ENCODE measurements at regions not wholly inside any gene's neighbourhood (a gene's known extent, or its start where the extent isn't known, plus 50 kb on each side); places are given as distances from the start of the nearest gene placed in this dataset.

DNA sequence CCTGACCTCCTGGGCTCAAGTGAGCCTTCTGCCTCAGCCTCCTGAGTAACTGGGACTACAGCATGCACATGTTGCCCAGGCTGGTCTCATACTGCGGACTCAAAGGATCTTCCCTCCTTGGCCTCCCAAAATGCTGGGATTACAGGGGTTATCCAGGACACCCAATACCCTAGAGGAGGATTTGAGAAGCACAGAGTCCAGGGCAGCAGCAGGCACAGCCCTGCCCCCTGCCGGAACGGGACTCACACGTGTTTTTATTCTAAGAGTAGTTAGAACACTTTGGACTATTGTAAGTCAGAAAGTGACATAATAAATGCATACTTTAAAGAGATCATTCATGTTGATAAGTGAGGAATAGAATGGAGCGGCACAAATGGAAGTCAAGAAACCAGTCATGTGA lies 80.2 kb downstream of the C6orf118 start:
- DNase-seq = no peak

GRCh38 chr6:165227644-165228329 lies 81.6 kb downstream of the C6orf118 start:
- DNase-seq = no peak

GRCh38 chr6:165223736-165224135 lies 85.7 kb downstream of the C6orf118 start:
- DNase-seq = no peak

DNA sequence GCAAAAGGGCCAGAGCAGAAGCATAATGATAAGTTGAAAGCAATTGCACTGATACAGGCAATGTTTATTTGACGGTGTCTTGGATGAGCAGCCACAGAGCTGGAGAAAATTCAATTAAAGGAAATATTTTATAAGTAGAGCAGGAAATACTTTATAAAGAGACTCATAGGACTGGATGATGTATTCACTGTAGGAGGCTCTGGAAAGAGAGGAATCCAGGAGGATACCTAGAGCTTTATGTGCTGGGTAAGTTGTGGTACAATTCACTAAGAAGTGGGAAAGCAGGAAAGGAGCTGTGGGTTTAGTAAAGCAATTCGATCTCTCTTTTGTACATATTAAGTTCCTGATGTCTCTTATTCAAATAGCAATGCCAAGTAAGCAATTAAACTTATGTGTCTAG lies 86.3 kb downstream of the C6orf118 start:
- DNase-seq = no peak

DNA sequence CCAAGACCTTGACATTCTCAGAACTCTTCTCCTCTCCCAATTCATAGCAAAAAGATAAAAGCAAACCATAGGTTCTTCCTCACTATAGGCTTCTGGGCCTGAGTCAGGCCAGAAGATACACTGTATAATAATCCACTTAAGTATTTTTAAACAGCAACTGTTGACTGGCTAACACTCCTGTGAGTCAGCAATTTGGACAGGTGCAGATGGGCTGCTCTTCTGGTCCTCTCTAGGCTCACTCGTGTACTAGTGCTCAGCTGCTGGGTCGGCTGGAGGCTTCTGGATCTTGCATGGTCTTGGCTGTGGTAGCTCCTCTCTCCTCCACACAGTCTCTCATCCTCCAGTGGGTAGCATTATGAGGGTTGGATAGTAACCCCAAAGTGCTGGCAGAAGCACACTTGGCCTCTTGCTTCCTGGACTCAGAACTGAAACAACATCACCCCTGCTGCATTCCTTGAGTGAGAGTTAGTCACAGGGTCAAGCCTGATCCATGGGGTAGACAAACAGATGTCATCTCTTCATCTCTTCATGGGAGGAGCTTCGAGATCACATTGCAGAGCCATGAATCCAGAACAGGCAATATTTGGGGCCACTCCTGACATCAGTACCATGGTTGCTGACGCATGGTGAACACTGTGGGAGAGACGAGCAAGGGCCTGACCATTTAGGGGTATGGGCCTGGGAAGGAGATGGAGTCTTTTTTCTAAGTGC lies 86.9 kb downstream of the C6orf118 start:
- DNase-seq = no peak

DNA sequence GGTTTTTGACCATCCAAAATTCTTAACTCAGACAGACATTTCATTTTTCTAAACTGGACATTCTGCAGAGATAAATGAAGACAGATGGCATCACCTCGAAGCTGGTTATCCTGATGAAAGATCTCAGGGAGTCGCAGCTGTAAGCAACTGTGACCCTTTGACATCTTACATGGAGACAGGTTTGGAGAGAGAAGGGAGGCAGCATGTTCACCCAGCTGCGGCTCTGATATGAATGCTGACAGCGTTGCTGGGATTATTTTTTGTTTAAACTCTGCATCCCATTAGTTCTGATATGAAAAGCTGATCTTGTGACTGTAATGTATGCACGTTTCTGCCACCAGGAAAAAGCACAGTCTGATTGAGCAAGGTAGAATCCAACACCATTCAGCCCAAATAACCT lies 89.4 kb downstream of the C6orf118 start:
- no peak for DNase-seq

GRCh38 chr6:165219629-165220028 lies 89.8 kb downstream of the C6orf118 start:
- DNase-seq = no peak

DNA sequence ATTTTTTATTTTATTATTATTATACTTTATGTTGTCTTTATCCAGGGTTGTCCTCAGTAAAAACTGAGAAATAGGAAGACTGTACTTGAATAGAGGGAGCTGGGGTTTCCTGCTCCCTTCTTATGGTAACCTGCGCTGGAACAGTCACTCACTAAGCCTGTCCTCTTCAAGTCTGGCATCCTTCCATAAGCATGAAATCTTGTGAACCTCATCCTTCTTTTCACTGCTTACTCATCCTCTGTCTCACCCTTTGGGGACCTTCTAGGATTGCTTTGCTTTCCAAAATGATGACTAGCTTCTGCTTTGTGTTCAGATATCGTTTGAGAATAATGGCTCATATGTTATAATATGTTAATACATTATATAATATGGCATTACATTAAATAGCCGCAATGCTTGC lies 90.6 kb downstream of the C6orf118 start:
- DNase-seq = no peak

DNA sequence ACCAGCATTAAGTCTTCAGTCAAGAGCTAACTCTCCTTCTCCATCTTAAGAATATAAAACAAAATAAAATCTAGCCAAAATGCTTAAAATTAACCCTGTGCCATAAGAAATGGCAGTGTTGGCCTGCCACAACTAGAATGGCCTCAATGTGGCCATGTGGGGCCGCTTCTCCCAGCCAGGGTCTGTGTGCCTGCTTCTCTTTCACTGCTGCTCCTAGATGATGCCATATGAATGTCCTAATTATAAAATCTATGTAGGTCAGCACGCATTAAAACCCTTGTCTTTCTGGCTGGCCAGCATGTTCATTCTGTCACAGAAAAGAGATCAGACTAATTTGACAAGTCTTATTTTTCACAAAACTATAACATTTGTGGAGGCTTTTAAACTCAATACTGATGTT lies 102.6 kb downstream of the C6orf118 start:
- DNase-seq = no peak

DNA sequence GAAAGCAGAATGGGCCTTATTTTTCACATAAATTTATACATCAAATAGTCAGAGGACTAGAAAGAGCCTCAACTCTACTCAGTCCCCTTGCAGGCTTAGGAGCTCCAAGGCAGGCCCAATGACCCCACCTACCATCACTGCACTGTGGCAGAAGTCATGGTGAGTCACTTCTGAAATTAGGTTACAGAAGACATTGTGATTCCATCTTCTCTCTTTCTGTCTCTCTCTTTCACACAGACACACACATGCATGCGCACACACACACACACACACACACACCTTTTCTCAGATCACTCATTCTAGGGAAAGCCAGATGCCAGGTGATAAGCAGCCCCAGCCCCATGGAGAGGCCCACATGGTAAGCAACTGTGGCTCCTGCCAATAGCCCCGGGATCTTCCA lies 103.8 kb downstream of the C6orf118 start:
- no peak for DNase-seq

DNA sequence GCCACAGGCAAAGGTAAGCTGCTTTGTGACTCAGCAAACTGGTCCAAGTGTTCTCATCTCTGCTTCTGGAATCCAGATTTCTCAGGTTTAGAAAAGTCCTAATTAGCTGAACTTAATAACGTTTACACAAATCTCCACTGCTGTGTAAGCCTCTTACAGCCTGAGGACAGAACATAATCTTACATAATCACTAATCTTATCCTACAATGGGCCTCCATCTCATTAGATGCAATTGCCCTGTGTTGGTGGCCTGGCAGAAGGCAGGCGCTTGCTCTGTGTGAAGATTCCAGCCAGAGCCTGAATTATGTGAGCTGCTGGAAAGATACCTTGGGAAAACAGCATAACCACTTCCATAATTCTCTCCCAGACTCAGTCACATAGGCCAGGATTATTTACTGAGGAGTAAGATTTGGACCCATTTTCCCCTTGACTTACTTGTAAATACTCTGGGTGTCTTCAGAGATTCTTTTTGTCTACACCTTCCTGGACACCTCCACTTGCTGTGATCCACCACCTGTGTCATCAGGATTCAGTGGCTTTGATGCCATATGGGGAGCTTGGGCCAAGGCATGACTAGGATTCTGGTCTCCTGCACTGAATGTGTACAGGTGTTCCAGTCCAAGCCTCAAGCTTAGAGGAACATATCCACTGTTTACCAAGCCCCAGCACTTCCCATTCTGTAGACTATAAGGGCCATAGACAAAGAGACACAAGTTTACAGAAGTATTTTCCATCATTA lies 104.4 kb downstream of the C6orf118 start:
- DNase-seq = no peak

GRCh38 chr6:165200178-165200577 lies 109.2 kb downstream of the C6orf118 start:
- DNase-seq = no peak

GRCh38 chr6:165191461-165191860 lies 117.9 kb downstream of the C6orf118 start:
- no peak for DNase-seq

DNA sequence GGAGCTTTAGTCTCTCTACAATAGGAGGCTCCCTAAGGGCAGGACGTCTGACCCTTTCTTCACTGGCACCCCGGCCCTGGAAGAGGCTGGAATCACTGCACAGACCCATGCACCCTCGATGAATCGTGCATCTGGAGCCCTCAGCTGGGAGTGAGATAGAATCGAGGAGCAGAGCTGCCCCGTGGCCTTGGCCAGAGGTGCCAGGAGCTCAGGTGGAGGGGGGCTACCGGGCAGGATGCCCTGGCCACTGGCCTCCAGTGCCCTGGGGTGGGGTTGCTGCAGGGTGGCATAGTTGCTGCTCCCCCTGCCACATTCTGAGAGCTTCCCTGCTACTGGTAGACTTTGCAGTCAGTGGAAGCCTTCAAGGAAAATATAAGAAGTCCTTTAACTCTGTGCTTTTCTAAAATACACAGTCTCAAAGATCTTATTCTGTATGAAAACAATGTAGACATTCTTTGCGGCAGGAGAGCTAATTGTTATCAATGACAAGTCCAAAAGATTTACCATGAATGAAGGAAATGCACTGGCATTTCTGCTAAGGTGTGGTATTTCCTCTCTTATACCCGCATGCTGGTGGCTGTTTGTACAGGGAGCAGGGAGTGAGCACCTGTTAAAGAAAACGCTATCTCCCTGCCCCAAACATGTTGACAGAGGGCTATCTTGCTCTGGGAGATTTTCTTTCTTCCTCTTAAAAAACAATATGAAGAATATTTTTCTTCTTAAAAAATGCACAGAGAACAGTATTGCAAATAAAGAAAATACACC lies 122.8 kb downstream of the C6orf118 start:
- DNase-seq = no peak

DNA sequence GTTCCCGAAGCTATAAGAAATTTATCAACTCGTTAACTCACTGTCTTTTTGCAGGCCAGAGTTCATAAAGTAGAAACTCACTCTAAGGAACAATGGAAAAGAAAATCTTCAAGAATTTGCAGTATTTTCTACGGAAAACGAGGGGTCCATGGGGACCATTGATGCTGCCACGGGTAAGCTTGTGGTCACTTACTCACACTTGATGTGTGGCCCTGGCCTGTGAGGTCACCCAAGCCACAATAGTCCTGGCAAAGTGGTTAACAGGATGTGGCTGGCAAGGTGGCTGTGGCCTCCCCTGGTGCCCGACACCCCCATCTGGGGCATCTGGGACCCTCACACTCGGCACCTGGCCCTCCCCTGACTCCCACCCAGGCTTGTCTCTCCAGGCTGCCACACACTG lies 123.4 kb downstream of the C6orf118 start:
- DNase-seq = no peak

DNA sequence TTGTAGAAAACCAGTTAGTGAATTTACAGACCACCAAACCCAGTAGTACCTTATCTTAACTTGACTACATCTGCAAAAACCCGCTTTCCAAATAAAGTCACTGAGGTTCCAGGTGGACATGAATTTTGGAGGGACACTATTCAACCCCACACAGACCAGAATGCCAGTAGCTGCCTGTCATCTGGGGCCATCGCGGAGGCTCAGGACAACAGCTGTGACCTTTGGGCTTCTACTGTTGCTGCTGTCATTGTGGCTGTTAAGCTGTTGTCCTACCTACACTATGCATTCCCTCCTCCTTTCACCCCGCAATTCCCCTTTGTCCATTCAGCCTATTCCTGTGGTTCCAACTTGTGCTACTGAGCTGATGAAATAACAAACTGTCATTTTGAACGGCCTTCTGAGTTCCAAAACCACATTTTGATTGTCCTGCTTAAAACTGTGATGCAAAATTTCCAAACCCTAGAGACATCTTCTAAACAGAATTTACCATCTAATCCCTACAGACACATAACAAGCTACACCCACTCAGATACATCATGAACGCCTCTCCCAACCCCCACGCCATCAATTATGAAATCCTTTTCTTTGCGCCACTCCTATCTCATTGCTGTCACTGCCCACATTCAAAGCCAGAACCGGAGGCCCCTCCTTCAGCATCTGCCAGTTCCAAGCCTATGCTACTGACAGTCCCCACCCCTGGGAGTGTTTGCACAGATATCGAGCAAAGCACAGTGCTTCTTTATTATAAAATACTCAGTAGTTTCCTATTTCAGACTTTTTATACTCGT lies 125.0 kb downstream of the C6orf118 start:
- DNase-seq = no peak

DNA sequence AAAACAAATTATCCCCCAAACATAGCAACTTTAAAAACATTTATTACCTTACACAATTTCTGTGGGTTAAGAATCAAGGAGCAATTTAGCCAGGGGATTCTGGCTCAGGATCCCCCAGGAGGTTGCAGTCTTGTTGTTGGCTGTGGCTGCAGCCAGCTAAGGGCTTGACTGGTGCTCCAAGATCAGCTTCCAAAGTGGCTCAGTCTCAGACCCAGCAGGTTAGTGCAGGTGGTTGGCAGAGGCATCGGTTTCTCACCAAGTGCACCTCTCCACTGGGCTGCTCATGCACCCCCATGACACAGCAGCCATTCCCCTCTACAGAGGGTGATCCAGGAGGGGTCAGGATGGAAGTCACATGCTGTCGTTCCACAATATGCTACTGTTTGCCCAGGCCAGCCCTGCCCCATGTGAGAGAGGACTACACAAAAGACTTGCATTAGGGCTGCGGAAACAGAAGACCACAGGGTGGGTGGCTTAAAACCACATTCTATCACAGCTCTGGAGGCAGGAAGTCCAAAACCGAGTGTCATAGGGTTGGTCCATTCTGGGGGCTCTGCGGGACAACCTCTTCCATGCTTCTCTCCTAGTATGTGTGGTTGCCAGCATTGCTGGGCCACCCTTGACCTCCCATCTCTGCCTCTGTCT lies 125.8 kb downstream of the C6orf118 start:
- no peak for DNase-seq

- DNase-seq = no peak
Observed at GRCh38 chr6:165183071-165183470, 126.3 kb downstream of the C6orf118 start.

GRCh38 chr6:165181951-165182414 lies 127.4 kb downstream of the C6orf118 start:
- no peak for DNase-seq

DNA sequence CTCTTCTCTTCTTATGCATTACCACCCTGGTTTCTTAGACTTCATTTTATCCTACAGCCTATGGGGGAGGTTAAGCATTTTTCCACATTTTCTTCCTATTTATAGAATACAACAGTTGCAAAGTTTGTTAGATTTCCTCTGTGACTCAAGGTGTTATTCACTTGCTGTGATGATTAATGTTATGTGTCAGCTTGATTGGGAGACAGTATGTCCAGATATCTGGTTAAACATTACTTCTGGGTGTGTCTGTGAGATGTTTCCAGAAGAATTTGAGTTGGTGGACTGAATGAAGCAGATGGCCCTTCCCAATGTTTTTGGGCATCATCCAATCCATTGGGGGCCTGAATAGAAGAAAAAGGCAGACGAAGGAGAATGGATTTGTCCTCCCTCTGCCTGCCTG lies 131.3 kb downstream of the C6orf118 start:
- DNase-seq = no peak

DNA sequence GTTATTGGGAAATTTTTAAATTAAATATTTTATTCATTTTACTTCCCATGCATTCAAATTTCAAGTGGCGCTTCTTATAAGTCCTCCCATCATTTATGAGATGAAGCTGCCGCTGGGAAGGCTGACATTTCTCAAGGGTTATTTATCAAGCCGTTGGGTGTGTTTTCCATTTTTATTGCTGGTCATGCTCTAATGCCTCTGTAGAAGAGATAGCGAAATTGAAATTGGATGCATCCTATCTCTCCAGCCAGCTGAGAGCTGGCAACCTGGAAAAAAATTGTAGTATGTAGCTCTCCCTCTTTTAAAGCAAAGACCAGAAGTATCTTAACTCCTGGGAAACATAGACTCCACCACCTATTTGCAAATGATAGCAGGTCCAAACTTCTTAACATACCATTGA lies 135.9 kb downstream of the C6orf118 start:
- DNase-seq = no peak

- no peak for DNase-seq
Observed at GRCh38 chr6:165167861-165168260, 141.5 kb downstream of the C6orf118 start.
